SK-N-MC (cell line): ENCODE measurements at regions not wholly inside any gene's neighbourhood (a gene's known extent, or its start where the extent isn't known, plus 50 kb on each side); places are given as distances from the start of the nearest gene placed in this dataset.

Source experiments
- EZH2 ChIP-seq: fragments of 200-600 bp; sonication (generic); IDR thresholded peaks from one replicate; pipeline ENCODE4 v1.6.1; 2017; ENCODE audit warnings: antibody characterized with exemption
- FOXP2 ChIP-seq: optimal IDR thresholded peaks from 2 replicates; pipeline ENCODE3; 2011; ENCODE audit warnings: mild to moderate bottlenecking, moderate library complexity; ENCODE audit not compliant: insufficient read depth; ENCODE audit errors: extremely low read length, control extremely low read depth
- POLR2AphosphoS5 ChIP-seq: IDR thresholded peaks from 2 replicates; pipeline ENCODE4 v1.6.1; 2012; ENCODE audit warnings: mild to moderate bottlenecking, low read depth, low read length, borderline replicate concordance

DNA sequence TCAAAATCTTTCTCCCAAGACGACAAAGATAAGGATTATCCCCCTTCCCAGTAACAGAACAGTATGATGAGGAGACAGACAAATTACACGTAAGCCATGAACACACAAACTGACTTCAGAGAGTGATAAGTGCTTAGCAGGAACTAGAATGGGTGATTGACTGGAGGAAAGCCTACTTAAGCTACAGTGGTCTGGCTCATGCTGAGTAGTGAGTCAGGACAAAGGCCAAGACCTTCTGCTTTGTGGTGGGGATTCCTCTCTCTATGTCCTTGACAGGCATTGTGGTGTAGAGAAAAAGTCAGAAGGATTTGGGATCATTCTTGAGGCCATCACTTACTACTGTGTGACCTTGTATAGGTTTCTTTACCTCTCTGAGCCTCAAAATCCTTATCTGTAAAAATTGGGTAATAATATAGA lies 381.9 kb upstream of the CCL2 start:
- no peak for TF ChIP-seq EZH2
- no peak for TF ChIP-seq POLR2AphosphoS5
- TF ChIP-seq FOXP2: no peak
